Lower leg skin (tissue), 4 donors: ENCODE measurements at regions not wholly inside any gene's neighbourhood (a gene's known extent, or its start where the extent isn't known, plus 50 kb on each side); places are given as distances from the start of the nearest gene placed in this dataset.
"Not testable (repeated sequence)": the region's sequence is repeated elsewhere in the genome, so short reads cannot be mapped to it uniquely, and the experiment has no call there.

Experiments
- DNase-seq, 2 donors: peaks; one replicate each; pipeline ENCODE4 v3.0.0-alpha.2; 2019; ENCODE audit warnings: low spot score in 2 of 2
- H3K4me3 ChIP-seq: fragments of 200-600 bp; sonication (generic); 2 replicates; pipeline ENCODE4 v1.5.1; 2017; ENCODE audit warnings: mild to moderate bottlenecking, low read depth; ENCODE audit not compliant: poor library complexity, severe bottlenecking
- CTCF ChIP-seq, 3 donors: fragments of 450-650 bp; IDR thresholded peaks; one replicate each; pipeline ENCODE4 v1.5.1; 2016; ENCODE audit warnings: antibody characterized with exemption in 3 of 3, mild to moderate bottlenecking in 3 of 3, moderate library complexity in 2 of 3
- POLR2A ChIP-seq, 2 donors: fragments of 450-650 bp; IDR thresholded peaks; one replicate each; pipeline ENCODE4 v1.6.1; 2016 to 2017; ENCODE audit warnings: antibody characterized with exemption in 2 of 2, mild to moderate bottlenecking in 1 of 2, moderate library complexity in 1 of 2
- WGBS, 2 donors: methylation state at CpG; one replicate each; pipeline ENCODE4 v1.1.5; 2018; 5-methylcytosine and 5-hydroxymethylcytosine counted together
- intact Hi-C: fragments of 100-400 bp; cut with DNase I; formaldehyde crosslinking; loops from one replicate; pipeline ENCODE4 v1.15.0; 2023; ENCODE audit warnings: low total_unique reads

- H3K4me3 ChIP-seq, result no peak overlapping the region
- TF ChIP-seq CTCF (IDR thresholded peaks at IDR 0.05) (no peak), POLR2A (IDR thresholded peaks at IDR 0.05) (no peak)
- intact Hi-C loops, result no loop called here
- WGBS, 2 donors, result 48 to 65% methylated on average over 1 of the region's 1 CpG
- no peak for DNase-seq
These were observed 1359.4 kb downstream of the SLITRK1 start for GRCh38 chr13:82522872-82523271.

GRCh38 chr13:82506805-82507414, 1375.4 kb downstream of the SLITRK1 start:
- DNase-seq, result no peak
- TF ChIP-seq CTCF (IDR thresholded peaks at IDR 0.05) (no peak), POLR2A (IDR thresholded peaks at IDR 0.05) (no peak)
- 72 to 80% methylated on average over 1 of the region's 1 CpG for WGBS, 2 donors
- no peak overlapping the region for H3K4me3 ChIP-seq
- intact Hi-C loops, result no loop called here

- H3K4me3 ChIP-seq, result no peak overlapping the region
- intact Hi-C loops, result no loop called here
- TF ChIP-seq CTCF (IDR thresholded peaks at IDR 0.05), result no peak
- no peak for TF ChIP-seq POLR2A (IDR thresholded peaks at IDR 0.05)
- DNase-seq, result no peak
These were observed 1380.4 kb downstream of the SLITRK1 start for GRCh38 chr13:82501834-82502233.

- WGBS, 2 donors, result 40 to 59% methylated on average over 2 of the region's 2 CpGs
- TF ChIP-seq CTCF (IDR thresholded peaks at IDR 0.05) (no peak), POLR2A (IDR thresholded peaks at IDR 0.05) (no peak)
- H3K4me3 ChIP-seq, result no peak overlapping the region
- intact Hi-C loops, result no loop called here
- no peak for DNase-seq
These were observed 1401.9 kb downstream of the SLITRK1 start for GRCh38 chr13:82480415-82480814.

GRCh38 chr13:82477436-82477835, 1404.8 kb downstream of the SLITRK1 start:
- 75 to 86% methylated on average over 1 of the region's 1 CpG for WGBS, 2 donors
- no peak overlapping the region for H3K4me3 ChIP-seq
- intact Hi-C loops, result no loop called here
- TF ChIP-seq POLR2A (IDR thresholded peaks at IDR 0.05) (no peak), CTCF (IDR thresholded peaks at IDR 0.05) (no peak)
- no peak for DNase-seq

- 38 to 39% methylated on average over 1 of the region's 1 CpG for WGBS, 2 donors
- DNase-seq, result no peak
- intact Hi-C loops, result no loop called here
- no peak overlapping the region for H3K4me3 ChIP-seq
- TF ChIP-seq CTCF (IDR thresholded peaks at IDR 0.05) (no peak), POLR2A (IDR thresholded peaks at IDR 0.05) (no peak)
These were observed 1414.6 kb downstream of the SLITRK1 start for GRCh38 chr13:82467626-82468025.

GRCh38 chr13:82459575-82459974, 1422.7 kb downstream of the SLITRK1 start:
- DNase-seq, H3K4me3 ChIP-seq, intact Hi-C loops: not testable (repeated sequence)
- 70 to 78% methylated on average over 4 of the region's 4 CpGs for WGBS, 2 donors
